ENCODE measurements at regions not wholly inside any gene's neighbourhood (a gene's known extent, or its start where the extent isn't known, plus 50 kb on each side); places are given as distances from the start of the nearest gene placed in this dataset.
"Not testable (repeated sequence)": the region's sequence is repeated elsewhere in the genome, so short reads cannot be mapped to it uniquely, and the experiment has no call there.

DNA sequence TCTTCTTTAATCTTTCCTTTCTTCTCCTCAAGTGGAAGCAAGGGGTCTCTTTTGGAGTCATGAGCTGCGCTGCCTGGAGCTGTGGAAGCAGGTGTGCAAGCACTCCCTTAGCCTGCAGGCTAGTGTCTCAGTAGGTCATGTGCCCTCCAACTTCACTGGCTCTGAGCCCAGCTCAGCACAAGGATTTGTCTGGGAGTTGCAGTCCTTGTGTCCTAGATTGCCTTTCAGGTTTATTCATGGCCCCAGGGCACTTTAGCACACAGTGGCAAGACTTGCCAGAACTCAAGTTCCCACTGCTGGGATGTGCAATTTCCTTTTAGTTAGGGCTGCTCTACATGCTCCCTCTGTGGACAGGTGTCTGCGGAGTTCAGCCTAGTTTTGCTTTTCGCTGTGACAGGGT is 211.7 kb downstream of the LIG4 start:
- DNase-seq (ENCODE audit: low read depth in 3 of 3), result no peak

DNA sequence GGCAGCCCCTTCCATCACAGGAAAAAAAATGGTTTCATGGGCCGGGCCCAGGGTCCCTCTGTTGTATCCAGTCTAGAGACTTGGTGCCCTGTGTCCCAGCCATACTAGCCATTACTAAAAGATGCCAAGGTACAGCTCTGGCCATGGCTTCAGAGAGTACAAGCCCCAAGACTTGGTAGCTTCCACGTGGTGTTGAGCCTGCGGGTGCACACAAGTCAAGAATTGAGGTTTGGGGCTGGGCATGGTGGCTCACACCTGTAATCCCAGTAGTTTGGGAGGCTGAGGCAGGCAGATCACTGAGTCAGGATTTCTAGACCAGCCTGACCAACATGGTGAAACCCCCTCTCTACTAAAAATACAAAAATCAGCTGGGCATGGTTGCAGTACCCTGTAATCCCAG is 214.3 kb downstream of the LIG4 start:
- no peak for DNase-seq (ENCODE audit: low read depth in 3 of 3)

GRCh38 chr13:107999751-108000150 is 215.6 kb downstream of the LIG4 start:
- DNase-seq (ENCODE audit: low read depth in 3 of 3), result no peak

GRCh38 chr13:107994137-107994536 is 221.2 kb downstream of the LIG4 start:
- DNase-seq (ENCODE audit: low read depth in 3 of 3), result no peak

DNA sequence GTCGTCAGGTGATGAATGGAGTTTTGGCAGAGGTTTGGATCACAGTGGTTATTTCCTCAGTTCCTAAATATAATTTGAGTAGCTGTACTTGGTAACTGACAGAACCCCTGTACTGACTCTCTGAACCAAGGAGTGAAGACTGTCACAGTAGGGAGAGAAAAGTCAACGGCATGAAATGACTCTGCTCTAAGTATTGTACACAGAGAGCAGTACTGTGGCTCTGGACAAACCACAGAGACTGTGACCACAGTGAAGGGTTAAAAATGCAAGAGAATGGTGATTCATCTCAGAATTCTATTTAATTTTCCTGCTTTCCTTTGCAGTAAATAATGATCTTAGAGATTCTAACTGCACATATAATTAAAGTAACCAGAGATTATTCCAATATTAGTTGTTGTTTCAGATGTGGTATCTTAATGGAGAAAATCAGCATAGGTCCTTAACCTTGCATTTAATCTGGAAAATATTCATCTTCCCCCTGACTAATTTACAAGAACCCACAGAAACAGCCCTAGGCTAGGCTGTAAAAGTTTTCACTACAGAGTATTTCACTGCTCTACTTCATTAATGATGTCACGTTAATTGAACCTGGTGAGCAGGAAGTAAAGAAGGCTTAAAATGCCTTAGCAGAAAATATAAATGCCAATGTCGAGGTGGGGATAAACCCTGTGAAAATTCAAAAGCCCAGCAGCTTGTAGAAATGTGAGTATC is 221.9 kb downstream of the LIG4 start:
- DNase-seq (ENCODE audit: low read depth in 3 of 3), result no peak

- DNase-seq (ENCODE audit: low read depth in 3 of 3), result no peak
These were observed 222.8 kb downstream of the LIG4 start for GRCh38 chr13:107992542-107992941.

DNA sequence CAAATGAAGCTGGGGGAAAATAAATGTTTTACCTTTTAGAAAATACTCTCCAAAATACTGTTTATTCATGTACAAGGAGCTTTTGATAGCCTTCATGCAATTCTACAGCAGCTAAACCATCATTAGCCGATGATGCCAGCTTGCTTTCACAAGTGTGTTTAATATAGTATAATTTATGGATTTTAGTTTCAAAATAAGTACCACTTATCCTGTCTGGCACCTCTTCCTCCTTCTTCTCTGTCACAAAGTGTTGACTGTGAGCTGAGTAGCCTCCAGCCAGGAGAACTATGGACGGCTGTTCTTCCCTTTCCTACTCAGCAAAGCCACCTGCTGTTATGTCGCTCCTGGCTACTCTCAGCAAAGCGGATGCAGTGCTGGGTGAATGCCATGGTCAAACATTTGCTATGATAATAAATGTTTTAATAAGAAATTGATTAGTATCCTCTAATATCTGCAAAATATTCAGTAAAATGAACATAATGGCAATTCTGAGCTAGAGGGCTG is 238.2 kb downstream of the LIG4 start:
- no peak for DNase-seq (ENCODE audit: low read depth in 3 of 3)

DNA sequence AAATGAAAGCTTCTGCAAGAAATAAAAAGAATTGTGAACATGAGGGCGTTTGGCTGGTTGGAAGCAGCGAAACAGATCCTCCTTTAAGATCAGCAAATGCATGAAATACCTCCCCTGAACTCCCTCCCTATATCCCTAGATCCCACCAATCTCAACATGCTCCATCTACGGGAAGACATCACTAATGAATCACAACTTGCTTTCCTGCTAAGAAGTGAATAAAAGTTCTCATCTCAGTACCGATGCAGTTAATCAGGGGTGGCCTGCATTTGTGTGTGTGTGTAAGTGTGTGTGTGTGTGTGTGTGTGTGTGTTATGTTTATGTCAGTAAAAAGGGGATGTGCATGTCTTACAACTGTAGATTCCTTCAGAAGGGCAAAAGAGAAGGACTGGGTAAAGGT is 238.7 kb downstream of the LIG4 start:
- no peak for DNase-seq (ENCODE audit: low read depth in 3 of 3)

DNA sequence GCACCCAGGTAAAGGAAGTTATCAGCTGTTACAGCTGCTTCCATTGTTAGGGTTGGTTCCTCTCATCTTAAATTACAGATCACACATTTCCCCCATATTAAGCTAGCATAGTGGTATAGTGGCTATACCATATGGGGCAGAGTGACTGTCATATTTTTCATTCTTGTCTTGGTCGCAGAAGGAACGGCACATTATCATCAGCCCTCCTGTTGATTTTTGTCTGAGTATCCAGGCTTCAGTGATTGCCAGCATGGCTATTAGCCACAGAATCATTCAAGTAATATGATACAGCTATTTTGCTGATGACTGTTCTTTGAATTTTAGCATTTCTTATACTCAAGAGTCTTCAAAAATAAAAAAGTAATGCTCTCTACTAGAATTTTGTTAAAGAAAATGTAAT is 240.9 kb downstream of the LIG4 start:
- no peak for DNase-seq (ENCODE audit: low read depth in 3 of 3)

GRCh38 chr13:107969546-107969945 is 245.8 kb downstream of the LIG4 start:
- no peak for DNase-seq (ENCODE audit: low read depth in 3 of 3)

DNA sequence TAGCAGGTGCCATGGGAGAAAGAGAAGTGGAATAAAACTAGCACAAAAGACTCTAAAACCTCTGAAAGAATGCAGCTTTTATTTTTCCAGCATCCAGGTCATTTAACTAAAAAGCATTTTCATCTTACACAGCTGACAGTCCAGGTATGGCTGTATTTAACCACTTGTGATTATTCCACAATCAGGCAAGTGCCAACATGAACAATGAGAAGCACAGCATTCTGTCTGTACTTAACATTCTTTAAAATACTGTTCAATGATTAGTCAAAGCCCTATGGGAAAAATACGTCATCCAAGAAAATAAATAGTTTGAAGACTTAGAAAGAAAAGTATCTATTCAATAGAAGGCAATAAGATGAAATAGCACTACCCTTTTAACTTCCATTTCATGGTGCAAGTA is 246.9 kb downstream of the LIG4 start:
- no peak for DNase-seq (ENCODE audit: low read depth in 3 of 3)

- DNase-seq (ENCODE audit: low read depth in 3 of 3), result no peak
These were observed 250.9 kb downstream of the LIG4 start for GRCh38 chr13:107964395-107964794.

DNA sequence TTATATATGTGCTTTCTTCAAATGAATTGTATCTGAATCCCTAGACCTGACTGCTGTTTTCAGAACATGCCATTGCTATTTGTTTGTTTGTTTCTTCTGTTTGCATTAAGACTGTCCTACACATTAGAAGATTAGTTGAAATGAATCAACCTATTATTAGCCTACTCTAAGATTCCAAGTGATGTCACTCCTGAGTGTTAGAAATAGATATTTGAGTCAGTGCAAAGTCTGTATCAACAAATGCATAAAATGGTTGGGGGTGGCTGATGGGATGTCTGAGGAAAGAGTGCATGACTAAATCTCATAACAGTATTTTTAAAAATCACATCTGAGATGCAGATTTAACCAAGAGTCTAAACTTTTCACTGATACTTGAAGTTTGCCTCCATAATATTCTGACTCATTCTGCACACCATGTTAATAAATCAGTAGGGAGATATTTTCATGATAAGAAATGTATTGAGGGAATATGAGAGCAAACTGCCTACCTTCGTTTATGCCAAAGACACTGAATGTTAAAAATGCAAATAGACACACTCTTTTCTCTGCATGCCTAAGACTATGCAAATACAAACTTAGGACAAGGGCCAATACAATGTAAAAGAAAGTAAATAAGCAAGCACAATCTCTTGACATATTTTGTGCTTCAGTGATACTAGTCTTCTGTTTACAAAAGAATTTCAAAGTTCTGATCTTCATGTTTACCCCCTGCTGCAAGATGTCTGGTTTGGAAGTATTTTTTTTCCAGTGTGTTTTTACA is 253.3 kb downstream of the LIG4 start:
- no peak for DNase-seq (ENCODE audit: low read depth in 3 of 3)

DNA sequence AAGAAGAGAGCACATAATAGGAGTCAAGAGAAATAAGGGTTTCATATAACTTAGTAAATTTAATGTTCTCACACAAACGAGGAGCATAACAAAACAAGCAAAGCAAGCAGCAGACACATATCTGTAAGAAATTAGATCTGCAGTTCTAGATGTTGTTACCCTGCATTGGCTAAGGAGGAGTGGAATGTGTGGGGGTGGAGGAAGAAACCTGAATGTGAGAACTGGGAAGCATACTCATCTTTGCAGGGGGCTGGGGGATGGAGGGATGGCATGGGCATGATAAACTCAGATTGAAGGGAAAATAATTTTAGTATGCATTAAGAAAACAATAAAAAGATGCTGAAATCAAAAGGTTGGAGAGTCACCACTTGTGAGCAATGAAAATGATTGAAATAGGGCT is 255.0 kb downstream of the LIG4 start:
- no peak for DNase-seq (ENCODE audit: low read depth in 3 of 3)

GRCh38 chr13:107956889-107957288 is 258.4 kb downstream of the LIG4 start:
- DNase-seq (ENCODE audit: low read depth in 3 of 3), result no peak

DNA sequence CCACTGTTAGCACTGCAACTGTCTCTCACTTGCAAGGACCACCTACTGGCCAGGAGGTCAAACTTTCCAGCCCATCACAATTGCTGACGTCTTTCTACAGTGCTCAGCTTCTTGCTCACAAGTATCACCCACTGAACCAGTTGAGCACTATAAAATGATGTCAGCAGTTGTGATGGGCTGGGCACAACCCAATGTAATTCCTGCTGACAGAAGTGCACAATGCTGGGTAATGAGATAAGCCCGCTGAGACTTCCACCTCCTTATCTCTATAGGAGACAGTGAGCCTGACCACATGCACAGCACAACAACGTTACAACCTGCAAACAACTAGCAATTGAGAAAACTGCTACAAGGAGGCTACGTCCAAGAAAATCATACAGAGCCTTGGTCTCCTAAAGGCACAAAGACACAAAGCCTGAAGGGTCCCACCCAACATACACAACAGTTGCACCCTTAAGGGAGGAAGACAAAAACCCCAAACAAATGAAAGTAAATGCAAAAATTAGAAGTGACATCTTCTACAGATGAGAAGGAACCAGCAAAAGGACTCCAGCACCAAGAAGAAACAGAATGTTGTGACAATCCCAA is 273.2 kb downstream of the LIG4 start:
- no peak for DNase-seq (ENCODE audit: low read depth in 3 of 3)

DNA sequence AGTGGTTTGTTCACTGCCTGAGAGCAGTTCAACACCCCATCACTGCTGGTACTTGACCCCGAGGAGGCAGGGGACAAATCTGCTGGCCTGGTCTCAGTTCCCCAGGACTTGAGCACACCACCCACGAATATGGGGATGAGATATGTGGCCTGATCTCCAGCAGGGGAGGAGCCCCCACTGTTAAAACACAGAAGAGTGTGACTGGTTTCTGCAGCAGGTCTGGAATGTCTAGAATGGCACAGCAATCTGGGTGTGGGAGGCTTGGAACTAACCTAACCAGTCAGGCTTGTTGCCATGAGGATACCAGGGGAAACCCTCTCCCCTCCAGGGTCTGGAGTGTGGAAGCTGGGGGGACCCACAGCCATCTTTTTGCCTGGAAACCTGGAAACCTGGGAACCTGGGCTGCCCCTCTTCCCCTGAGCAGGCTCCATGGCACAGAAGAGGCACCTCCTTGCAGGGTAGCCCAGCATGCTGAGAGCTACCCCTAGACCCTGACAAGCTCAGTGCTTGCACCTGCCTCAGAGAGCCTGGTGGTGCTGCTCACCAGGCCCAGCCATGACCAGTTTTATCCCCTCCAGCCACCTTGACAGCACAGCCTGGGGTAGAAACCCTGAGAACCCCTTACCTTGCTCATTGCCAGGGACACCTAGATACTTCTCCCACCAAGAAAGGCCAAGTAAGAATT is 273.8 kb downstream of the LIG4 start:
- DNase-seq (ENCODE audit: low read depth in 3 of 3), result no peak

- DNase-seq (ENCODE audit: low read depth in 3 of 3), result no peak
These were observed 277.5 kb downstream of the LIG4 start for GRCh38 chr13:107937848-107938247.

- DNase-seq (ENCODE audit: low read depth in 3 of 3), result no peak
These were observed 284.3 kb downstream of the LIG4 start for GRCh38 chr13:107931056-107931455.

GRCh38 chr13:107928762-107929161 is 286.6 kb downstream of the LIG4 start:
- no peak for DNase-seq (ENCODE audit: low read depth in 3 of 3)

GRCh38 chr13:107927557-107927956 is 287.8 kb downstream of the LIG4 start:
- DNase-seq (ENCODE audit: low read depth in 3 of 3), result no peak

DNA sequence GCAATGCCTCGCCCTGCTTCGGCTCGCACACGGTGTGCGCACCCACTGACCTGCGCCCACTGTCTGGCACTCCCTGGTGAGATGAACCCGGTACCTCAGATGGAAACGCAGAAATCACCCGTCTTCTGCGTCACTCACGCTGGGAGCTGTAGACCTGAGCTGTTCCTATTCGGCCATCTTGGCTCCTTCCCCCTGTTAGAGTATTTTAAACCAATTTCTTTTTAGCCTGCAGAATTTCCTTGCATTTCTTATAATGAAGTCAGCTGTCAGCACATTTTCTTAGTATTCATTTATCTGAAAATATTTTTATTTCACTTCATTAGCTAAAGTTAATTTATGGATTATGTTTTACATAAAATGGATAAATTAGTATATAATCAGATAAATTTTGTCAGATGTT is 288.8 kb downstream of the LIG4 start:
- DNase-seq (ENCODE audit: low read depth in 3 of 3), result not testable (repeated sequence)
